A549 (cell line): ENCODE measurements at regions not wholly inside any gene's neighbourhood (a gene's known extent, or its start where the extent isn't known, plus 50 kb on each side); places are given as distances from the start of the nearest gene placed in this dataset.

Experiments
- ATAC-seq, 2 experiments: fragments of 200-7000 bp in 1 of 2; fragments of >200 bp in 1 of 2; cut with Nextera tagmentation in 1 of 2; cut with Tn5 transposase in 1 of 2; 3 replicates each; pipeline versions ENCODE4 v1.8.0 to v1.9.1; 2018 to 2020; ENCODE audit warnings: mild to moderate bottlenecking in 1 of 2, moderate library complexity in 1 of 2
- CTCF ChIA-PET: fragments of 300-600 bp; sonication (Branson Sonifier 250); formaldehyde crosslinking; extraction: SDS; loops from one replicate; lab custom pipeline; 2021; ENCODE audit warnings: antibody characterized with exemption, inconsistent platforms; lab: Yijun Ruan, JAX
- POLR2A ChIA-PET: fragments of 350-600 bp; formaldehyde crosslinking; extraction: SDS; loops from one replicate; lab custom pipeline; 2021; ENCODE audit warnings: antibody characterized with exemption, inconsistent platforms; lab: Yijun Ruan, JAX
- DNase-seq, 2 experiments: peaks; one replicate each; pipeline versions ENCODE4 v3.0.0 to v3.0.0-alpha.2; 2011 to 2016; ENCODE audit warnings: low read depth in 1 of 2, low spot score in 1 of 2
- FAIRE-seq: peaks from 2 replicates; lab custom pipeline; 2011; peaks lifted over from hg19 to GRCh38; lab: Jason Lieb, UNC
- H3K27ac ChIP-seq, 2 experiments: fragments of >200 bp; sonication (Bioruptor Twin); formaldehyde crosslinking; 3 replicates each; pipeline ENCODE4 v1.5.1; 2016 to 2017
- H3K4me1 ChIP-seq: fragments of >200 bp; sonication (Bioruptor Twin); formaldehyde crosslinking; 3 replicates; pipeline ENCODE4 v1.6.1; 2016
- H3K4me2 ChIP-seq: fragments of >200 bp; sonication (Bioruptor Twin); formaldehyde crosslinking; 3 replicates; pipeline ENCODE4 v1.6.1; 2016
- H3K4me3 ChIP-seq: fragments of >200 bp; sonication (Bioruptor Twin); formaldehyde crosslinking; 3 replicates; pipeline ENCODE4 v1.5.1; 2016
- H3K9me3 ChIP-seq: fragments of >200 bp; sonication (Bioruptor Twin); formaldehyde crosslinking; 3 replicates; pipeline ENCODE4 v1.6.1; 2016
- ATOH8 ChIP-seq: fragments of 250-450 bp; sonication (Bioruptor Pico); IDR thresholded peaks from 2 replicates; pipeline ENCODE4 v1.5.0; 2020; ENCODE audit warnings: low read depth, mild to moderate bottlenecking, moderate library complexity
- BHLHE40 ChIP-seq: IDR thresholded peaks from 2 replicates; pipeline ENCODE4 v1.6.1; 2012; ENCODE audit warnings: low read depth, low read length, inconsistent platforms
- CBX8 ChIP-seq: fragments of 200-600 bp; sonication (generic); IDR thresholded peaks from 2 replicates; pipeline ENCODE4 v1.6.1; 2016
- CEBPB ChIP-seq, 2 experiments: fragments of >200 bp in 1 of 2; sonication (Bioruptor Twin) in 1 of 2; formaldehyde crosslinking in 1 of 2; IDR thresholded peaks; 2 replicates each; pipeline ENCODE4 v1.6.1; 2012 to 2016
- EHF ChIP-seq: fragments of 250-450 bp; sonication (Bioruptor Pico); IDR thresholded peaks from 2 replicates; pipeline ENCODE4 v1.5.0; 2020; ENCODE audit warnings: mild to moderate bottlenecking
- ELK1 ChIP-seq: fragments of 150-350 bp; IDR thresholded peaks from 2 replicates; pipeline ENCODE4 v1.6.1; 2014; ENCODE audit warnings: low read depth, mild to moderate bottlenecking, low read length
- EP300 ChIP-seq, 2 experiments: fragments of >200 bp; sonication (Bioruptor Twin); formaldehyde crosslinking; IDR thresholded peaks; 2 replicates in 1 of 2; 3 replicates in 1 of 2; pipeline ENCODE4 v1.6.1; 2016 to 2017
- FOXS1 ChIP-seq: fragments of 250-450 bp; sonication (Bioruptor Pico); IDR thresholded peaks from 2 replicates; pipeline ENCODE4 v1.5.0; 2020; ENCODE audit warnings: mild to moderate bottlenecking, moderate library complexity
- HES2 ChIP-seq: fragments of >200 bp; sonication (Bioruptor Twin); formaldehyde crosslinking; IDR thresholded peaks from 2 replicates; pipeline ENCODE4 v1.6.1; 2016
- HEYL ChIP-seq: fragments of 250-450 bp; sonication (Bioruptor Pico); IDR thresholded peaks from 2 replicates; pipeline ENCODE4 v1.8.0; 2021; ENCODE audit warnings: mild to moderate bottlenecking, moderate library complexity
- HOXB13 ChIP-seq: fragments of 250-450 bp; sonication (Bioruptor Pico); IDR thresholded peaks from 2 replicates; pipeline ENCODE4 v1.5.0; 2020; ENCODE audit warnings: low read depth, mild to moderate bottlenecking, moderate library complexity
- JUN ChIP-seq, 2 experiments: fragments of >200 bp; sonication (Bioruptor Twin); formaldehyde crosslinking; IDR thresholded peaks; 2 replicates in 1 of 2; 3 replicates in 1 of 2; pipeline ENCODE4 v1.6.1; 2016 to 2017
- JUNB ChIP-seq: fragments of >200 bp; sonication (Bioruptor Twin); formaldehyde crosslinking; IDR thresholded peaks from 2 replicates; pipeline ENCODE4 v1.6.1; 2016
- KDM1A ChIP-seq: fragments of 200-600 bp; sonication (generic); IDR thresholded peaks from 2 replicates; pipeline ENCODE4 v1.6.1; 2016; ENCODE audit warnings: low read depth, mild to moderate bottlenecking
- KDM5A ChIP-seq: fragments of 200-600 bp; sonication (generic); IDR thresholded peaks from 2 replicates; pipeline ENCODE4 v1.6.1; 2016; ENCODE audit warnings: antibody characterized with exemption, mild to moderate bottlenecking
- MAX ChIP-seq: IDR thresholded peaks from 2 replicates; pipeline ENCODE4 v1.6.1; 2012
- MAZ ChIP-seq: fragments of 150-350 bp; IDR thresholded peaks from 2 replicates; pipeline ENCODE4 v1.6.1; 2014; ENCODE audit warnings: antibody characterized with exemption, low read depth, low read length, borderline replicate concordance
- NPAS2 ChIP-seq: fragments of 250-450 bp; sonication (Bioruptor Pico); IDR thresholded peaks from 2 replicates; pipeline ENCODE4 v1.8.0; 2022; ENCODE audit warnings: mild to moderate bottlenecking, moderate library complexity, borderline replicate concordance
- NR3C1 ChIP-seq: fragments of >200 bp; sonication (Bioruptor Twin); formaldehyde crosslinking; IDR thresholded peaks from 3 replicates; pipeline ENCODE4 v1.6.1; 2017
- POLR2AphosphoS2 ChIP-seq: conservative IDR thresholded peaks from 2 replicates; pipeline ENCODE4 v1.6.1; 2012; ENCODE audit warnings: low read length, improper control_type of control experiment, inconsistent platforms
- RCOR1 ChIP-seq: fragments of 150-350 bp; IDR thresholded peaks from 2 replicates; pipeline ENCODE4 v1.6.1; 2014; ENCODE audit warnings: antibody characterized with exemption, low read length, low read depth
- RFX5 ChIP-seq: fragments of 450-650 bp; IDR thresholded peaks from 2 replicates; pipeline ENCODE4 v1.7.1; 2014; ENCODE audit warnings: antibody characterized with exemption, mild to moderate bottlenecking, moderate library complexity
- TP53 ChIP-seq: fragments of 250-450 bp; sonication (Bioruptor Pico); IDR thresholded peaks from 2 replicates; pipeline ENCODE4 v1.5.0; 2021; ENCODE audit warnings: mild to moderate bottlenecking, moderate library complexity
- ZNF302 ChIP-seq: fragments of 250-450 bp; sonication (Bioruptor Pico); IDR thresholded peaks from 2 replicates; pipeline ENCODE4 v1.9.0; 2021; ENCODE audit warnings: inconsistent platforms, mild to moderate bottlenecking, moderate library complexity
- WGBS: methylation state at CpG from one replicate; pipeline ENCODE4 v1.1.6; 2017; ENCODE audit errors: missing lambda C conversion rate; 5-methylcytosine and 5-hydroxymethylcytosine counted together

- H3K9me3 ChIP-seq, result no peaks in the 10 kb centered on the region
- WGBS, result 17% methylated on average over 2 of the region's 3 CpGs
- H3K27ac ChIP-seq, result no peak overlapping the region
- no peaks in the 10 kb centered on the region for H3K4me1 ChIP-seq
- FAIRE-seq (no peak), DNase-seq (no peak), ATAC-seq (no peak)
- POLR2A ChIA-PET, result no interaction called here
- TF ChIP-seq KDM1A (no peak), FOXS1 (CRISPR knock-in tag) (no peak), KDM5A (no peak), MAX (no peak), CBX8 (no peak), HEYL (CRISPR knock-in tag) (no peak)
- no peak overlapping the region for H3K4me2 ChIP-seq
- no peak overlapping the region for H3K4me3 ChIP-seq
- CTCF ChIA-PET, result no interaction called here
Measured at GRCh38 chrY:12483394-12483793, 217.6 kb upstream of the USP9Y start.

GRCh38 chrY:12490558-12491209, 210.3 kb upstream of the USP9Y start:
- CTCF ChIA-PET, result no interaction called here
- Histone ChIP-seq H3K9me3 (no peaks in the 10 kb centered on the region), H3K27ac (no peak overlapping the region), H3K4me2 (no peak overlapping the region), H3K4me3 (no peak overlapping the region), H3K4me1 (no peaks in the 10 kb centered on the region)
- ATAC-seq, result no peak
- no peak for FAIRE-seq
- TF ChIP-seq JUN (IDR thresholded peaks at IDR 0.05), result no peak
- TF ChIP-seq MAZ, result no peak
- no peak for TF ChIP-seq HES2
- TF ChIP-seq EP300 (IDR thresholded peaks at IDR 0.05), result no peak
- no peak for TF ChIP-seq NPAS2 (CRISPR knock-in tag)
- TF ChIP-seq TP53, result no peak
- TF ChIP-seq EHF (CRISPR knock-in tag), result no peak
- TF ChIP-seq NR3C1, result no peak
- TF ChIP-seq RFX5, result no peak
- TF ChIP-seq FOXS1 (CRISPR knock-in tag), result no peak
- TF ChIP-seq ATOH8 (CRISPR knock-in tag), result no peak
- TF ChIP-seq RCOR1, result no peak
- no peak for TF ChIP-seq ELK1
- no peak for TF ChIP-seq MAX
- TF ChIP-seq ZNF302 (CRISPR knock-in tag), result no peak
- no peak for TF ChIP-seq HEYL (CRISPR knock-in tag)
- TF ChIP-seq CBX8, result no peak
- DNase-seq, result peak; percentile 0
- 15% methylated on average over 5 of the region's 13 CpGs for WGBS
- POLR2A ChIA-PET, result no interaction called here

- no peak for DNase-seq
- Histone ChIP-seq H3K4me2 (no peak overlapping the region), H3K9me3 (no peaks in the 10 kb centered on the region)
- no peak for ATAC-seq
- TF ChIP-seq JUNB, result no peak
- no peak for TF ChIP-seq CEBPB (IDR thresholded peaks at IDR 0.05)
- no peak for TF ChIP-seq MAX
- TF ChIP-seq HOXB13 (CRISPR knock-in tag), result no peak
- no peak for TF ChIP-seq POLR2AphosphoS2
- no peak for TF ChIP-seq BHLHE40
- TF ChIP-seq, all 56 proteins: peak for 0
- no peak for FAIRE-seq
- Histone ChIP-seq H3K4me3 (no peak overlapping the region), H3K27ac (no peak overlapping the region), H3K4me1 (no peaks in the 10 kb centered on the region)
- CTCF ChIA-PET, result no interaction called here
- POLR2A ChIA-PET, result no interaction called here
- 77% methylated on average over 1 of the region's 1 CpG for WGBS
Measured at GRCh38 chrY:12492218-12492617, 208.8 kb upstream of the USP9Y start.
